SK-N-MC (cell line): ENCODE measurements at regions not wholly inside any gene's neighbourhood (a gene's known extent, or its start where the extent isn't known, plus 50 kb on each side); places are given as distances from the start of the nearest gene placed in this dataset.
"Not testable (repeated sequence)": the region's sequence is repeated elsewhere in the genome, so short reads cannot be mapped to it uniquely, and the experiment has no call there.

Experiments
- DNase-seq: peaks from one replicate; pipeline ENCODE4 v3.0.0-alpha.2; 2011; ENCODE audit warnings: low read depth, low spot score
- H3K27ac ChIP-seq: fragments of 200-600 bp; sonication (generic); 2 replicates; pipeline ENCODE4 v1.5.1; 2016; ENCODE audit warnings: mixed run types
- H3K36me3 ChIP-seq: fragments of 200-600 bp; sonication (generic); 2 replicates; pipeline ENCODE4 v1.6.1; 2017; ENCODE audit warnings: antibody characterized with exemption, low read length, mixed read lengths; ENCODE audit not compliant: insufficient read depth
- H3K4me3 ChIP-seq: fragments of 200-600 bp; sonication (generic); 2 replicates; pipeline ENCODE4 v1.5.1; 2016
- H3K9ac ChIP-seq: fragments of 200-600 bp; sonication (generic); 2 replicates; pipeline ENCODE4 v1.8.0; 2017; ENCODE audit warnings: mixed run types, mixed read lengths; ENCODE audit not compliant: insufficient read length
- H3K9me3 ChIP-seq: fragments of 200-600 bp; sonication (generic); 2 replicates; pipeline ENCODE4 v1.6.1; 2017; ENCODE audit warnings: low read depth, mild to moderate bottlenecking, antibody characterized with exemption, low read length, moderate library complexity, mixed read lengths
- EZH2 ChIP-seq: fragments of 200-600 bp; sonication (generic); IDR thresholded peaks from one replicate; pipeline ENCODE4 v1.6.1; 2017; ENCODE audit warnings: antibody characterized with exemption
- FOXP2 ChIP-seq: optimal IDR thresholded peaks from 2 replicates; pipeline ENCODE3; 2011; ENCODE audit warnings: mild to moderate bottlenecking, moderate library complexity; ENCODE audit not compliant: insufficient read depth; ENCODE audit errors: extremely low read length, control extremely low read depth
- POLR2AphosphoS5 ChIP-seq: IDR thresholded peaks from 2 replicates; pipeline ENCODE4 v1.6.1; 2012; ENCODE audit warnings: mild to moderate bottlenecking, low read depth, low read length, borderline replicate concordance

DNA sequence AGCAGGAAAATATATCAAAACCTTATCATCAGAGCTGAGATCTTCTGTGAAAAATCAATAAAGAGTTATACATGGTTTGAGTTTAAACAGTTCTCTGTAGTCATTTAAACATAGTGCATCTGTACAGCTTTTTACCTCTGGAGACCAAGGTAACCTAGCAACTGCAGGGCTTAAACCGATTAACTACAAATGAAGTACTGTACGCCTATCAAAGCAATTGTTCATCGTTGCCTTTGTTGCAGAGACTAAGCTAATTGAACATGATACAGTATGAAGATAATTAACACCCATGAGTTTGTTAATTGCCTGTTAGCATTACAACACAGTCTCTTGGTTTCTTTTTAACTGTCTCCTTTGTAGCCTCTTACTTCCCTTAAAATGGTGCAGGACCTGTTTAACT, 147.9 kb downstream of the LNPK start:
- Histone ChIP-seq H3K4me3 (no peak overlapping the region), H3K9me3 (no peaks in the 10 kb centered on the region), H3K27ac (no peak overlapping the region), H3K36me3 (no peaks in the 10 kb centered on the region), H3K9ac (no peak overlapping the region)
- TF ChIP-seq FOXP2 (no peak), EZH2 (no peak), POLR2AphosphoS5 (no peak)
- DNase-seq: no peak

DNA sequence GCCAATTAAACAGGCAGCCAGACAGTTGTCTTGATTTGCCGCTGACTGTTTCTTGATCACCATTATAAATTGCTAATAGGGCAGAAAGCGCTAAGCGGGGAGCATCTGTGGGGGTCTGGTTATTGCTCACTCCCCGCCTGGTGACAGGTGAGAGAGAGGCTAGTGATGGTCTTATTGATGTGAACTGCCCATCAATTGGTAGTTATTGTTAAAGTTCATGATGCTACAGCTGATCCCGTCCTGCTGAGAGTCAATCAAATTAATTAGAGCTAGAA, 148.5 kb downstream of the LNPK start:
- no peak overlapping the region for H3K27ac ChIP-seq
- TF ChIP-seq EZH2: no peak
- no peak for TF ChIP-seq FOXP2
- TF ChIP-seq POLR2AphosphoS5: no peak
- H3K9me3 ChIP-seq: no peaks in the 10 kb centered on the region
- no peaks in the 10 kb centered on the region for H3K36me3 ChIP-seq
- DNase-seq: no peak
- H3K4me3 ChIP-seq: no peak overlapping the region
- no peak overlapping the region for H3K9ac ChIP-seq

DNA sequence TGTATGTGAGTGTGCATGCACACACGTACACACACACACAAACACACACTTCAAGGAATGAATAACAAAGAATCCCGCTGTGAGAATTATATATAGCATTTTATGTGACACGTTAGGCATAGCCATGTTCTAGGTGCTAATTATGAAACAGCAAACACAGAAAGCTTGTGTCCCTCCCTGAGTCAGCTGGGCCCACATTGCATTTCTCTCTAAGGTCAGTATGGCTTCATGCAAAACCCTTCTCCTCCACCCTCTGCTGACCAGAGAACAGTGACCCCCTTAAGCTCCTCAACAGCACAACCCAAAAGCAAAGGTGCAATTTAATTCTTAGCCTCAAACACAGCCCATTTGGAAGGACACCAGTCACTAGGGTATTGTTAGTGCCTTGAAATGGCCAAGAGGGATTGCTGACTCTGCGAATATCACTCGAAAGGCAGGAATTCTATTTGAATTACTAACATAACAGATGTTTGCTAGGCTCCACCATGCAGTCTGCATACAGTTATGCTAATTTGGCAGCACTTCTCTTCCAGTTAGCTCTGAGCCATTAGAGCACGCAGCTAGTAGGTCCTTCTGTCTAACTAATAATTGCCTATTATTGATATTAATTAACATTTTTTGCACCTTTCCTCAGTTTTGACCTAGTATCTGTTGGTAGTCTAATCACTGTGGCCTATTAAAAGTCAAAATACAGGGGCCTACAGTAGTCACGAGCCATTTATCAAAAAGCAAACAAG, 149.0 kb downstream of the LNPK start:
- Histone ChIP-seq H3K9ac (no peak overlapping the region), H3K9me3 (no peaks in the 10 kb centered on the region), H3K27ac (no peak overlapping the region), H3K4me3 (no peak overlapping the region), H3K36me3 (no peaks in the 10 kb centered on the region)
- TF ChIP-seq FOXP2 (no peak), EZH2 (no peak), POLR2AphosphoS5 (no peak)
- peak; percentile 34 for DNase-seq

GRCh38 chr2:175847128-175847527, 154.9 kb downstream of the LNPK start:
- H3K4me3 ChIP-seq: no peak overlapping the region
- TF ChIP-seq POLR2AphosphoS5 (no peak), FOXP2 (no peak), EZH2 (no peak)
- no peak overlapping the region for H3K27ac ChIP-seq
- H3K9ac ChIP-seq: no peak overlapping the region
- no peaks in the 10 kb centered on the region for H3K9me3 ChIP-seq
- H3K36me3 ChIP-seq: no peaks in the 10 kb centered on the region
- DNase-seq: peak; percentile 35

GRCh38 chr2:175844169-175844568, 157.9 kb downstream of the LNPK start:
- Histone ChIP-seq H3K27ac (no peak overlapping the region), H3K36me3 (no peaks in the 10 kb centered on the region)
- TF ChIP-seq FOXP2 (no peak), EZH2 (no peak), POLR2AphosphoS5 (no peak)

GRCh38 chr2:175843625-175844024, 158.4 kb downstream of the LNPK start:
- no peak for TF ChIP-seq FOXP2
- TF ChIP-seq POLR2AphosphoS5: no peak
- TF ChIP-seq EZH2: no peak
- H3K36me3 ChIP-seq: no peaks in the 10 kb centered on the region
- H3K4me3 ChIP-seq: no peak overlapping the region
- DNase-seq: no peak
- H3K9ac ChIP-seq: no peak overlapping the region
- H3K9me3 ChIP-seq: no peaks in the 10 kb centered on the region
- no peak overlapping the region for H3K27ac ChIP-seq

More at GRCh38 chr2:175844169-175844568, 157.9 kb downstream of the LNPK start:
- H3K9ac ChIP-seq: no peak overlapping the region
- no peak for DNase-seq
- H3K9me3 ChIP-seq: no peaks in the 10 kb centered on the region
- no peak overlapping the region for H3K4me3 ChIP-seq

GRCh38 chr2:175842996-175843395, 159.1 kb downstream of the LNPK start:
- Histone ChIP-seq H3K36me3 (no peaks in the 10 kb centered on the region), H3K9ac (no peak overlapping the region), H3K4me3 (no peak overlapping the region), H3K27ac (no peak overlapping the region), H3K9me3 (no peaks in the 10 kb centered on the region)
- TF ChIP-seq FOXP2: no peak
- no peak for TF ChIP-seq EZH2
- TF ChIP-seq POLR2AphosphoS5: no peak
- DNase-seq: no peak

GRCh38 chr2:175840765-175841164, 161.3 kb downstream of the LNPK start:
- not testable (repeated sequence) for DNase-seq, H3K9me3 ChIP-seq

DNA sequence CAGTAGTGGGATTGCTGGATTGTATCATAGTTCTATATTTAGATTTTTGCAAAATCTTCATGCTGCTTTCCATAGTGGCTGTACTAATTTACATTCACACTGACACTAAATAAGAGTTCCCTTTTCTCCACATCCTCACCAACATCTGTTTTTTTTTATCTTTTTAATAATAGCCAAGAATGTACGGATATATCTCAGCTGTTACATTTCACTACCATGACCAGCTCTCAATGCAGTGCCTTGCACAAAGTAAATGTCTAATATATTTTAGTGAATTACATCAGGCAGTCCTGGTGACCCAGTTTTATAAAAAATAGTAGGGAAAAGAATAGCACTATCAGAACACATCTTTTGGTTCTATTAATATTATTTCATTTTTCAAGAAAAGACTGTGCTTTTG, 161.8 kb downstream of the LNPK start:
- TF ChIP-seq FOXP2: no peak
- no peak for TF ChIP-seq POLR2AphosphoS5
- no peak for TF ChIP-seq EZH2
- DNase-seq: peak; percentile 37
- H3K9ac ChIP-seq: peak overlapping the region; percentile 43

More at GRCh38 chr2:175840765-175841164, 161.3 kb downstream of the LNPK start:
- H3K36me3 ChIP-seq, H3K4me3 ChIP-seq: not testable (repeated sequence)
- peak overlapping the region; percentile 43 for H3K9ac ChIP-seq
- peak overlapping the region; percentile 89 for H3K27ac ChIP-seq

DNA sequence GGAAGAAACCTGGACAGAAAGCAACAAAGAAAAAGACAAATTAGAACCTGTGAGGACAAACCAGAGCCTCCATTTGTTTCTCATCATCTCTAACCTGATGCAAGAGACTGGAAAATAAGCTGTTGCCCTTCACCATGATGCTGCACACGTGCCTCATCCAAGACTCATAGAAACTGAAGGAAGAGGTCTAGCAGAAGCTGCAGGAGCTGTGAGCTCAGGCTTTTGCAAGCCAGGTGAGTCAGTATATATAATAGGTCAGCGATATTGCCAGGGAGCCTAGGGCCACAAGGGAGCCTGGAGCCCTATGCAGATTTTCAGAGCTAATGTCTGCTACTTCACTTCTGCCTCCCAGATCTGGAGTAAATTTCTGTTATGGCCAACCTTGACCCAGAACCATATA, 163.1 kb downstream of the LNPK start:
- no peak for DNase-seq
- no peaks in the 10 kb centered on the region for H3K36me3 ChIP-seq

More for the DNA sequence above, 161.8 kb downstream of the LNPK start:
- Histone ChIP-seq H3K9me3 (no peaks in the 10 kb centered on the region), H3K27ac (peak overlapping the region; percentile 89), H3K36me3 (no peaks in the 10 kb centered on the region), H3K4me3 (0 out of 2 replicates have a peak overlapping the region, but pooled peaks have one; percentile 19)

More for the DNA sequence above, 163.1 kb downstream of the LNPK start:
- Histone ChIP-seq H3K9ac (no peak overlapping the region), H3K27ac (no peak overlapping the region), H3K9me3 (no peaks in the 10 kb centered on the region), H3K4me3 (no peak overlapping the region)
- no peak for TF ChIP-seq EZH2
- no peak for TF ChIP-seq POLR2AphosphoS5
- no peak for TF ChIP-seq FOXP2
